CD4-positive, alpha-beta T cell (primary cell): ENCODE measurements at regions not wholly inside any gene's neighbourhood (a gene's known extent, or its start where the extent isn't known, plus 50 kb on each side); places are given as distances from the start of the nearest gene placed in this dataset.

Experiments
- ATAC-seq: fragments of 200-7000 bp; cut with Tn5 transposase; one replicate; pipeline ENCODE4 v1.10.0; 2022; ENCODE audit warnings: mild to moderate bottlenecking; ENCODE audit not compliant: poor library complexity
- CTCF ChIA-PET: fragments of 350-600 bp; sonication (Branson Sonifier 250); formaldehyde crosslinking; loops from one replicate; lab custom pipeline; 2021; ENCODE audit warnings: antibody characterized with exemption, inconsistent platforms; lab: Charles Lee
- POLR2A ChIA-PET: fragments of 350-600 bp; sonication (Branson Sonifier 250); formaldehyde crosslinking; loops from one replicate; lab custom pipeline; 2021; ENCODE audit warnings: antibody characterized with exemption, inconsistent platforms; lab: Charles Lee
- DNase-seq, 14 experiments: peaks; one replicate each; pipeline ENCODE4 v3.0.0-alpha.2; 2013 to 2020; ENCODE audit warnings: mixed read lengths in 2 of 14
- H3K27ac ChIP-seq, 2 donors: one replicate each; pipeline versions ENCODE4 v1.5.1 to v1.7.0; 2013; ENCODE audit warnings: low read length in 2 of 2, low read depth in 1 of 2, mild to moderate bottlenecking in 1 of 2
- H3K27me3 ChIP-seq, 2 experiments: 1 replicate in 1 of 2; 2 replicates in 1 of 2; pipeline versions ENCODE4 v1.6.1 to v1.7.0; 2013; ENCODE audit warnings: low read length in 2 of 2, control low read depth in 1 of 2, mild to moderate bottlenecking in 1 of 2, moderate library complexity in 1 of 2; ENCODE audit not compliant: insufficient read depth in 2 of 2, control insufficient read depth in 1 of 2
- H3K36me3 ChIP-seq: one replicate; pipeline ENCODE4 v1.6.1; 2013; ENCODE audit warnings: low read length, control low read depth; ENCODE audit not compliant: insufficient read depth
- H3K4me1 ChIP-seq: one replicate; pipeline ENCODE4 v1.6.1; 2013; ENCODE audit warnings: low read length, control low read depth; ENCODE audit not compliant: insufficient read depth
- H3K4me3 ChIP-seq: one replicate; pipeline ENCODE4 v1.5.1; 2013; ENCODE audit warnings: mild to moderate bottlenecking, low read length, moderate library complexity
- H3K9me3 ChIP-seq, 2 experiments: 1 replicate in 1 of 2; 2 replicates in 1 of 2; pipeline versions ENCODE4 v1.6.1 to v1.7.0; 2013; ENCODE audit warnings: low read length in 2 of 2, mild to moderate bottlenecking in 2 of 2, control low read depth in 1 of 2, moderate library complexity in 1 of 2; ENCODE audit not compliant: control insufficient read depth in 1 of 2, insufficient read depth in 1 of 2
- H3K27ac Mint-ChIP-seq: one replicate; pipeline ENCODE4 v1.8.0; 2020; ENCODE audit warnings: mixed read lengths
- H3K27me3 Mint-ChIP-seq: one replicate; pipeline ENCODE4 v1.8.0; 2021; ENCODE audit warnings: mixed read lengths
- H3K36me3 Mint-ChIP-seq: one replicate; pipeline ENCODE4 v1.8.0; 2021; ENCODE audit warnings: low read depth, mixed read lengths
- H3K4me1 Mint-ChIP-seq: one replicate; pipeline ENCODE4 v1.8.0; 2021; ENCODE audit warnings: low read depth, mixed read lengths
- H3K4me3 Mint-ChIP-seq: one replicate; pipeline ENCODE4 v1.8.0; 2020; ENCODE audit warnings: mild to moderate bottlenecking, mixed read lengths
- H3K9me3 Mint-ChIP-seq: one replicate; pipeline ENCODE4 v1.8.0; 2020; ENCODE audit warnings: mixed read lengths
- intact Hi-C, 2 experiments: fragments of 100-400 bp; cut with DNase I in 1 of 2; cut with micrococcal nuclease in 1 of 2; formaldehyde crosslinking; loops; one replicate each; pipeline versions ENCODE4 v1.15.1 to v1.9.0; 2023 to 2025; cut with DNase I, micrococcal nuclease
- TF ChIP-seq, protein P1 (sequence below): fragments of 200-600 bp; IDR thresholded peaks from one replicate; pipeline ENCODE4 v1.8.0; 2022; ENCODE audit warnings: antibody characterized with exemption, mild to moderate bottlenecking

DNA sequence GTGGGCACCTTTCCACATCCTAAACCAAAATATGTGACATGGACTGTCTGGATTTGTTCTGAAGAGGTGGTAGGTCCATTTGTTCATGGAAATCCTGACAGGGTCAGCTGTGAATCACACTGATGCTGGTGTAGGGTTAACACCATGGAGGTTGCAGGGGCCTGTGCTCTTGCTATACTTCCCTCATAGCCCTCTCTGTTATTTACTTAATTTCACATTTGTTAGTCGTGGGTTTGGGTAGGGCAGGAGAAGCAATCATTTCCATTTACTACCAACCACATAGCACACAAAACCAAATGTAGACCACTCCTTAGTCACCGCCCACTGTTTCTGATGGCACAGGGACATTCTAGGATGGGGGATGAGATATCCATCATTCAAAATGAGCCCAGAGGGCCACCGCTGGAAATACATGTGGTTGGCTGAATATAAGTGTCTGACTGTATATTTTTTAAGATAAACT, 61.8 kb upstream of the POU2F1 start:
- peaks cover 4% of the 10 kb centered on the region for H3K27me3 Mint-ChIP-seq
- DNase-seq (no peak), ATAC-seq (no peak)
- no peaks in the 10 kb centered on the region for H3K4me1 ChIP-seq
- H3K4me1 Mint-ChIP-seq: peaks cover 11% of the 10 kb centered on the region
- ChIA-PET CTCF (no interaction called here), POLR2A (no interaction called here)
- no peaks in the 10 kb centered on the region for H3K27me3 ChIP-seq
- H3K4me3 ChIP-seq: no peak overlapping the region
- H3K9me3 ChIP-seq: no peaks in the 10 kb centered on the region
- H3K27ac ChIP-seq: no peak overlapping the region
- no peaks in the 10 kb centered on the region for H3K36me3 ChIP-seq
- no peaks in the 10 kb centered on the region for H3K36me3 Mint-ChIP-seq
- H3K4me3 Mint-ChIP-seq: no peak overlapping the region
- TF ChIP-seq, protein P1, sequence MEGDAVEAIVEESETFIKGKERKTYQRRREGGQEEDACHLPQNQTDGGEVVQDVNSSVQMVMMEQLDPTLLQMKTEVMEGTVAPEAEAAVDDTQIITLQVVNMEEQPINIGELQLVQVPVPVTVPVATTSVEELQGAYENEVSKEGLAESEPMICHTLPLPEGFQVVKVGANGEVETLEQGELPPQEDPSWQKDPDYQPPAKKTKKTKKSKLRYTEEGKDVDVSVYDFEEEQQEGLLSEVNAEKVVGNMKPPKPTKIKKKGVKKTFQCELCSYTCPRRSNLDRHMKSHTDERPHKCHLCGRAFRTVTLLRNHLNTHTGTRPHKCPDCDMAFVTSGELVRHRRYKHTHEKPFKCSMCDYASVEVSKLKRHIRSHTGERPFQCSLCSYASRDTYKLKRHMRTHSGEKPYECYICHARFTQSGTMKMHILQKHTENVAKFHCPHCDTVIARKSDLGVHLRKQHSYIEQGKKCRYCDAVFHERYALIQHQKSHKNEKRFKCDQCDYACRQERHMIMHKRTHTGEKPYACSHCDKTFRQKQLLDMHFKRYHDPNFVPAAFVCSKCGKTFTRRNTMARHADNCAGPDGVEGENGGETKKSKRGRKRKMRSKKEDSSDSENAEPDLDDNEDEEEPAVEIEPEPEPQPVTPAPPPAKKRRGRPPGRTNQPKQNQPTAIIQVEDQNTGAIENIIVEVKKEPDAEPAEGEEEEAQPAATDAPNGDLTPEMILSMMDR: no peak
- no peaks in the 10 kb centered on the region for H3K9me3 Mint-ChIP-seq
- intact Hi-C loops: no loop called here
- no peak overlapping the region for H3K27ac Mint-ChIP-seq

DNA sequence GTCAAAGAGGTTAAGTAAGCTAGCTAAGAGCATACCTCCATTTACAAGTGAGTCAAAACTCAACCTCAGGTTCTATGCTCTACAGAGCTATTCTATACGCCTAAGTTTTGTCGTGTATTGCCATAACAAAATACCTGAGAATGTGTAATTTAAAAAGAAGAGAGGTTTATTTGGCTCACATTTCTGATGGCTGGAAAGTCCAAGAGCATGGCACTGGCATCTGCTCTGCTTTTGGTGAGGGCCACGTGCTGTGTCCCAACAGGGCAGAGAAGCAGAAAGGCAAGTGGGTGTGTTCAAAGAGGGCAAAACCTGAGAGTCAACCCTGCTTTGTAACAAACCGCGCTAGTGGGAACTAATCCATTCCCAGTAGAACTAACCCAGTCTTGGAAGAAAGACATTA, 60.9 kb upstream of the POU2F1 start:
- Mint-ChIP-seq H3K36me3 (no peaks in the 10 kb centered on the region), H3K9me3 (no peaks in the 10 kb centered on the region), H3K27ac (no peak overlapping the region), H3K27me3 (peaks cover 4% of the 10 kb centered on the region), H3K4me3 (no peak overlapping the region), H3K4me1 (peaks cover 18% of the 10 kb centered on the region)
- intact Hi-C loops: no loop called here
- TF ChIP-seq, protein P1: no peak
- ChIA-PET CTCF (no interaction called here), POLR2A (no interaction called here)
- Histone ChIP-seq H3K27me3 (no peaks in the 10 kb centered on the region), H3K4me3 (no peak overlapping the region), H3K9me3 (no peaks in the 10 kb centered on the region), H3K27ac (no peak overlapping the region), H3K36me3 (no peaks in the 10 kb centered on the region), H3K4me1 (no peaks in the 10 kb centered on the region)
- no peak for ATAC-seq
- DNase-seq: no peak

DNA sequence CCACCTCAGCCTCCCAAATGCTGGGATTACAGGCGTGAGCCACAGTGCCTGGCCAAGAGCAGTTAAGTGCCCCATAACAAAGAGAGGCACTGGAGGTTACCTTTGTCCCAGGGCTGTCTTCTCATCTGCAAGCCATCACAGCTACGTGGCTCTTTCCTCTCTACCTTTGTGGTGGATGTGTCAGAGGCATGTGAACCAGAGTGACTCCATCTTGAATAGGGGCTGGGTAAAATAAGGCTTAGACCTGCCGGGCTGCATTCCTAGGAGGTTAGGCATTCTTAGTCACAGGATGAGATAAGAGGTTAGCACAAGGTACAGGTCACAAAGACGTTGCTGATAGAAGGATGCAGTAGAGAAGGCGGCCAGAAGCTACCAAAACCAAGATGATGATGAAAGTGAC, 59.4 kb upstream of the POU2F1 start:
- POLR2A ChIA-PET: no interaction called here

More for the DNA sequence above, 59.4 kb upstream of the POU2F1 start:
- H3K4me3 Mint-ChIP-seq: no peak overlapping the region
- DNase-seq (no peak), ATAC-seq (no peak)
- TF ChIP-seq, protein P1: no peak
- H3K9me3 Mint-ChIP-seq: no peaks in the 10 kb centered on the region
- no peak overlapping the region for H3K4me3 ChIP-seq
- no peaks in the 10 kb centered on the region for H3K4me1 ChIP-seq
- H3K36me3 ChIP-seq: no peaks in the 10 kb centered on the region
- no peak overlapping the region for H3K27ac Mint-ChIP-seq
- no peaks in the 10 kb centered on the region for H3K36me3 Mint-ChIP-seq
- H3K9me3 ChIP-seq: peaks cover 0 to 2% of the 10 kb centered on the region in 2 experiments
- peaks cover 4% of the 10 kb centered on the region for H3K27me3 Mint-ChIP-seq
- H3K27me3 ChIP-seq: peaks cover 0 to 7% of the 10 kb centered on the region in 2 experiments
- H3K27ac ChIP-seq: no peak overlapping the region
- H3K4me1 Mint-ChIP-seq: peaks cover 18% of the 10 kb centered on the region
- CTCF ChIA-PET: no interaction called here
- intact Hi-C loops: no loop called here
